K562 (cell line): ENCODE measurements at regions not wholly inside any gene's neighbourhood (a gene's known extent, or its start where the extent isn't known, plus 50 kb on each side); places are given as distances from the start of the nearest gene placed in this dataset.
"Not testable (repeated sequence)": the region's sequence is repeated elsewhere in the genome, so short reads cannot be mapped to it uniquely, and the experiment has no call there.

Experiments used
- ATAC-seq: fragments of 200-7000 bp; cut with Tn5 transposase; 3 replicates; pipeline ENCODE4 v1.9.1; 2020; ENCODE audit warnings: moderate library complexity
- BruUV-seq: library from RNA; stranded (reverse); fragments of 400-500 nt; replicated peaks from 2 replicates; lab custom pipeline; 2021; lab: Mats Ljungman, UMichigan
- CTCF ChIA-PET: fragments of 300-600 bp; formaldehyde crosslinking; extraction: SDS; loops from one replicate; lab custom pipeline; 2021; ENCODE audit warnings: low intra/inter-chr PET ratio; lab: Yijun Ruan, JAX
- POLR2A ChIA-PET: fragments of 300-600, 350-650 bp; sonication (Branson Sonifier 250); formaldehyde crosslinking; extraction: SDS; loops from one replicate; lab custom pipeline; 2021; ENCODE audit warnings: antibody characterized with exemption, inconsistent platforms; lab: Yijun Ruan, JAX
- DNase-seq, 4 experiments: peaks; one replicate each; pipeline versions ENCODE4 v3.0.0 to v3.0.0-alpha.2; 2011 to 2018; ENCODE audit warnings: low spot score in 3 of 4, mixed read lengths in 3 of 4; ENCODE audit errors: extremely low read depth in 1 of 4
- FAIRE-seq: peaks from 2 replicates; lab custom pipeline; 2011; peaks lifted over from hg19 to GRCh38; lab: Jason Lieb, UNC
- H2AFZ ChIP-seq: 2 replicates; pipeline ENCODE4 v1.6.0; 2011; ENCODE audit warnings: low read depth, low read length, control low read depth, inconsistent platforms
- H3K27ac ChIP-seq: fragments of 200-600 bp; 3 replicates; pipeline ENCODE4 v1.8.0; 2011; ENCODE audit warnings: low read depth, mild to moderate bottlenecking, control low read depth, inconsistent platforms, low read length, moderate library complexity, mixed read lengths; ENCODE audit errors: extremely low read depth
- H3K27me3 ChIP-seq, 2 experiments: fragments of 300-600 bp in 1 of 2; 2 replicates in 1 of 2; 3 replicates in 1 of 2; pipeline versions ENCODE4 v1.6.0 to v1.8.0; 2011; ENCODE audit warnings: inconsistent platforms in 2 of 2, low read length in 2 of 2, mild to moderate bottlenecking in 1 of 2, mixed read lengths in 1 of 2, moderate library complexity in 1 of 2; ENCODE audit not compliant: control insufficient read depth in 2 of 2, insufficient read depth in 2 of 2
- H3K36me3 ChIP-seq: fragments of 300-600 bp; 3 replicates; pipeline ENCODE4 v1.8.0; 2011; ENCODE audit warnings: mild to moderate bottlenecking, low read length, inconsistent platforms; ENCODE audit not compliant: control insufficient read depth, insufficient read depth
- H3K4me1 ChIP-seq, 2 experiments: fragments of 200-600 bp in 1 of 2; replicated peaks in 1 of 2; 2 replicates in 1 of 2; 3 replicates in 1 of 2; pipeline versions ENCODE4 v1.5.1 to v1.8.0; 2011; ENCODE audit warnings: inconsistent platforms in 2 of 2, low read length in 2 of 2, mild to moderate bottlenecking in 1 of 2, mixed read lengths in 1 of 2, moderate library complexity in 1 of 2; ENCODE audit not compliant: control insufficient read depth in 2 of 2, insufficient read depth in 2 of 2
- H3K4me2 ChIP-seq: 2 replicates; pipeline ENCODE4 v1.6.1; 2011; ENCODE audit warnings: low read length, control low read depth, inconsistent platforms, mixed read lengths; ENCODE audit not compliant: insufficient read depth
- H3K4me3 ChIP-seq: fragments of 200-600 bp; sonication (generic), shearing (Covaris generic); 2 replicates; pipeline ENCODE4 v1.5.1; 2016; ENCODE audit warnings: control low read depth, inconsistent platforms
- H3K79me2 ChIP-seq: fragments of 200-600 bp; 3 replicates; pipeline ENCODE4 v1.8.0; 2011; ENCODE audit warnings: low read length, inconsistent platforms; ENCODE audit not compliant: control insufficient read depth, insufficient read depth
- H3K9ac ChIP-seq, 2 experiments: 2 replicates each; pipeline versions ENCODE4 v1.6.0 to v1.6.1; 2011; ENCODE audit warnings: low read depth in 2 of 2, low read length in 2 of 2, control low read depth in 1 of 2, inconsistent platforms in 1 of 2, mild to moderate bottlenecking in 1 of 2, mixed read lengths in 1 of 2; ENCODE audit not compliant: insufficient read depth in 1 of 2
- H3K9me1 ChIP-seq: one replicate; pipeline ENCODE4 v1.6.0; 2011; ENCODE audit warnings: inconsistent platforms, mild to moderate bottlenecking, low read length, moderate library complexity; ENCODE audit not compliant: control insufficient read depth, insufficient read depth
- H3K9me3 ChIP-seq: replicated peaks from 2 replicates; pipeline ENCODE4 v1.5.1; 2011; ENCODE audit warnings: low read depth, low read length, inconsistent platforms; ENCODE audit not compliant: control insufficient read depth, insufficient read depth
- H4K20me1 ChIP-seq: replicated peaks from 2 replicates; pipeline ENCODE4 v1.6.1; 2011; ENCODE audit warnings: low read length, inconsistent platforms, mixed read lengths; ENCODE audit not compliant: control insufficient read depth, insufficient read depth
- MNT ChIP-seq, 2 experiments: fragments of 450-650 bp; conservative IDR thresholded peaks; 2 replicates each; pipeline ENCODE4 v1.6.1; 2017; ENCODE audit warnings: mild to moderate bottlenecking in 2 of 2, moderate library complexity in 2 of 2
- SMAD4 ChIP-seq: fragments of 250-450 bp; sonication (Bioruptor Pico); conservative IDR thresholded peaks from 2 replicates; pipeline ENCODE4 v1.8.0; 2021; ENCODE audit warnings: inconsistent platforms, mild to moderate bottlenecking, moderate library complexity
- ZNF143 ChIP-seq: sonication (generic); formaldehyde crosslinking; IDR thresholded peaks from 2 replicates; pipeline ENCODE4 v1.9.0; 2022; ENCODE audit warnings: mild to moderate bottlenecking, missing genetic modification reagents
- ZNF175 ChIP-seq: fragments of 200-800 bp; sonication (Bioruptor generic); IDR thresholded peaks from 2 replicates; pipeline ENCODE4 v1.6.1; 2016; ENCODE audit warnings: low read depth, mild to moderate bottlenecking, missing genetic modification characterization, missing compliant biosample characterization
- WGBS: fragments of 100-300 bp; shearing (Covaris generic); methylation state at CpG from one replicate; pipeline ENCODE4 v1.1.6; 2016; ENCODE audit warnings: low coverage, mixed read lengths; ENCODE audit not compliant: insufficient coverage; ENCODE audit errors: missing lambda C conversion rate; 5-methylcytosine and 5-hydroxymethylcytosine counted together
- in situ Hi-C: fragments of 300-500 bp; cut with MboI; formaldehyde crosslinking; loops from 4 replicates; pipeline ENCODE4 v1.15.0; 2018; ENCODE audit warnings: inconsistent platforms, mixed read lengths
- intact Hi-C: fragments of 100-400 bp; cut with micrococcal nuclease; formaldehyde crosslinking; loops from 2 replicates; pipeline ENCODE4 v1.14.2; 2022

- no peak for TF ChIP-seq MNT (conservative IDR thresholded peaks at IDR 0.05)
- TF ChIP-seq ZNF143 (CRISPR knock-in tag), result no peak
- no peak for TF ChIP-seq SMAD4
- TF ChIP-seq ZNF175 (CRISPR knock-in tag), result no peak
- DNase-seq, result no peak
- in situ Hi-C loops (no loop called here), intact Hi-C loops (no loop called here)
- H3K9me3 ChIP-seq, result no peaks in the 10 kb centered on the region
- H3K27me3 ChIP-seq, result no peaks in the 10 kb centered on the region
- H3K4me2 ChIP-seq, result no peak overlapping the region
- WGBS, result 0% methylated on average over 5 of the region's 5 CpGs
- no peak overlapping the region for H2AFZ ChIP-seq
- H3K4me1 ChIP-seq, result no peaks in the 10 kb centered on the region
- H3K9ac ChIP-seq, result no peak overlapping the region
- no peak overlapping the region for H3K27ac ChIP-seq
- ChIA-PET CTCF (no interaction called here), POLR2A (no interaction called here)
- no peaks in the 10 kb centered on the region for H3K36me3 ChIP-seq
- no TSS peak for BruUV-seq
- H3K9me1 ChIP-seq, result no peaks in the 10 kb centered on the region
- no peak for FAIRE-seq
- H3K4me3 ChIP-seq, result no peak overlapping the region
- H3K79me2 ChIP-seq, result no peaks in the 10 kb centered on the region
- ATAC-seq, result no peak
- H4K20me1 ChIP-seq, result no peaks in the 10 kb centered on the region
These were observed 405.9 kb upstream of the BTBD3 start for GRCh38 chr20:11511821-11512220.

GRCh38 chr20:11513241-11513745 is 404.4 kb upstream of the BTBD3 start:
- H3K4me2 ChIP-seq, H2AFZ ChIP-seq, FAIRE-seq, BruUV-seq, H3K9me1 ChIP-seq, H3K9me3 ChIP-seq, H4K20me1 ChIP-seq, POLR2A ChIA-PET, H3K27me3 ChIP-seq, H3K4me3 ChIP-seq, CTCF ChIA-PET, in situ Hi-C loops, H3K36me3 ChIP-seq, H3K4me1 ChIP-seq, DNase-seq, intact Hi-C loops, ATAC-seq, H3K79me2 ChIP-seq, H3K9ac ChIP-seq, H3K27ac ChIP-seq: not testable (repeated sequence)
- 0% methylated on average over 4 of the region's 39 CpGs for WGBS
